ENCODE measurements at regions not wholly inside any gene's neighbourhood (a gene's known extent, or its start where the extent isn't known, plus 50 kb on each side); places are given as distances from the start of the nearest gene placed in this dataset.

GRCh38 chr2:12382366-12382765 is 334.4 kb upstream of the TRIB2 start:
- Histone ChIP-seq H3K4me2 (ENCODE audit: insufficient read depth, low read length) (no peak overlapping the region), H3K36me3 (ENCODE audit: control insufficient read depth in 2 of 2, extremely low read depth in 1 of 2, insufficient read depth in 2 of 2, low read length in 2 of 2) (no peaks in the 10 kb centered on the region), H3K9me1 (replicated peaks; ENCODE audit: control insufficient read depth, extremely low read depth, insufficient read depth, low read length) (no peaks in the 10 kb centered on the region), H3K27me3 (ENCODE audit: control insufficient read depth in 2 of 2, insufficient read depth in 2 of 2, low read length in 2 of 2) (no peaks in the 10 kb centered on the region), H3K9me3 (replicated peaks; ENCODE audit: control insufficient read depth, insufficient read depth, low read length) (no peaks in the 10 kb centered on the region), H3K79me2 (ENCODE audit: control insufficient read depth, insufficient read depth, low read length) (no peaks in the 10 kb centered on the region), H2AFZ (ENCODE audit: low read depth, low read length) (no peak overlapping the region), H3K27ac (ENCODE audit: insufficient read depth, low read depth, low read length) (no peak overlapping the region), H3K4me3 (replicated peaks in 1 of 3; ENCODE audit: insufficient read depth in 1 of 3, low read depth in 1 of 3, low read length in 3 of 3) (no peak overlapping the region), H3K4me1 (ENCODE audit: control insufficient read depth, extremely low read depth, insufficient read depth, low read length) (no peaks in the 10 kb centered on the region), H3K9ac (replicated peaks; ENCODE audit: extremely low read depth, insufficient read depth, low read length) (no peak overlapping the region), H4K20me1 (replicated peaks; ENCODE audit: control insufficient read depth, extremely low read depth, insufficient read depth, low read length) (no peaks in the 10 kb centered on the region)
- intact Hi-C loops (cut with micrococcal nuclease): no loop called here
- FAIRE-seq: no peak
- DNase-seq (ENCODE audit: low read depth, low spot score): no peak
- BruUV-seq (replicated peaks): no TSS peak
- TF ChIP-seq POLR2AphosphoS5 (IDR thresholded peaks at IDR 0.05; ENCODE audit: insufficient read depth, low read depth, low read length) (no peak), GATA2 (IDR thresholded peaks at IDR 0.05; ENCODE audit: insufficient read depth, insufficient read length, low read depth, low read length) (no peak), MYC (IDR thresholded peaks at IDR 0.05; ENCODE audit: low read depth, low read length) (no peak), MAX (IDR thresholded peaks at IDR 0.05; ENCODE audit: insufficient read depth, insufficient read length) (no peak), JUN (IDR thresholded peaks at IDR 0.05; ENCODE audit: borderline replicate concordance, insufficient read depth, insufficient read length, low read depth) (no peak), POLR2A (IDR thresholded peaks at IDR 0.05; ENCODE audit: low read depth, low read length) (no peak), FOS (IDR thresholded peaks at IDR 0.05; ENCODE audit: borderline replicate concordance, insufficient read depth, low read length) (no peak), EZH2 (IDR thresholded peaks at IDR 0.05; ENCODE audit: borderline replicate concordance, low read depth, low read length, severe bottlenecking) (no peak), CTCF (IDR thresholded peaks at IDR 0.05; ENCODE audit: extremely low read depth in 1 of 2, insufficient read depth in 1 of 2, low read depth in 1 of 2, low read length in 2 of 2) (no peak)
- POLR2A ChIA-PET: no interaction called here
- CTCF ChIA-PET: interaction anchor here (0.9 to 1.3 kb wide), 3 partner anchors 9 to 334 kb away, joined by 3 read pairs; no protein-coding TSS in a partner anchor
- dilution Hi-C loops (cut with MboI; ENCODE audit: extremely low pct_ligation_motif_present, low sequenced_read_pairs): no loop called here

Measured in endothelial cell of umbilical vein (primary cell).